SK-N-MC (cell line): ENCODE measurements at regions not wholly inside any gene's neighbourhood (a gene's known extent, or its start where the extent isn't known, plus 50 kb on each side); places are given as distances from the start of the nearest gene placed in this dataset.

Source experiments
- EZH2 ChIP-seq: fragments of 200-600 bp; sonication (generic); IDR thresholded peaks from one replicate; pipeline ENCODE4 v1.6.1; 2017; ENCODE audit warnings: antibody characterized with exemption
- POLR2AphosphoS5 ChIP-seq: IDR thresholded peaks from 2 replicates; pipeline ENCODE4 v1.6.1; 2012; ENCODE audit warnings: mild to moderate bottlenecking, low read depth, low read length, borderline replicate concordance

- TF ChIP-seq EZH2 (no peak), POLR2AphosphoS5 (no peak)
Measured at GRCh38 chr7:122199171-122199570, 55.1 kb upstream of the AASS start.
